ENCODE measurements at regions not wholly inside any gene's neighbourhood (a gene's known extent, or its start where the extent isn't known, plus 50 kb on each side); places are given as distances from the start of the nearest gene placed in this dataset.

DNA sequence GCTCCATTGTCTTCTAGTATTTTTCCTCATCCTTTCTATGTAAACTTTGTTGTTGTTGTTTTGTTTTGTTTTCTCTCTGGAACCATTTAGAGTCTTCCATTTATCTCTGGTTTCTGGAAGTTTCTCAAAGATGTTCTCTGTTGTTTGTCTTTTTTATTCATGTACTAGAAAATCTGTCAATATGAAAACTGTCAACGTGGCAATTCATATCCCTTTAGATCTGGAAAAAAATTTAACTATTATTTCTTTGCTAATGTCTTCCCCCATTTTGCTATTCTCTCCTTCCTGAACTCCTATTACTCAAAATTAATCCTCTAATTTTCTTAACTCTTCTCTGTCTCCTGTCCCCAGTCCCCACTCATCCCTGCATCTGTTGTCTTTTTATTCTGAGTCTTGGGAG lies 55.9 kb upstream of the LRRN2 start:
- TF ChIP-seq POLR2A (IDR thresholded peaks at IDR 0.05): no peak
- TF ChIP-seq, protein P1, sequence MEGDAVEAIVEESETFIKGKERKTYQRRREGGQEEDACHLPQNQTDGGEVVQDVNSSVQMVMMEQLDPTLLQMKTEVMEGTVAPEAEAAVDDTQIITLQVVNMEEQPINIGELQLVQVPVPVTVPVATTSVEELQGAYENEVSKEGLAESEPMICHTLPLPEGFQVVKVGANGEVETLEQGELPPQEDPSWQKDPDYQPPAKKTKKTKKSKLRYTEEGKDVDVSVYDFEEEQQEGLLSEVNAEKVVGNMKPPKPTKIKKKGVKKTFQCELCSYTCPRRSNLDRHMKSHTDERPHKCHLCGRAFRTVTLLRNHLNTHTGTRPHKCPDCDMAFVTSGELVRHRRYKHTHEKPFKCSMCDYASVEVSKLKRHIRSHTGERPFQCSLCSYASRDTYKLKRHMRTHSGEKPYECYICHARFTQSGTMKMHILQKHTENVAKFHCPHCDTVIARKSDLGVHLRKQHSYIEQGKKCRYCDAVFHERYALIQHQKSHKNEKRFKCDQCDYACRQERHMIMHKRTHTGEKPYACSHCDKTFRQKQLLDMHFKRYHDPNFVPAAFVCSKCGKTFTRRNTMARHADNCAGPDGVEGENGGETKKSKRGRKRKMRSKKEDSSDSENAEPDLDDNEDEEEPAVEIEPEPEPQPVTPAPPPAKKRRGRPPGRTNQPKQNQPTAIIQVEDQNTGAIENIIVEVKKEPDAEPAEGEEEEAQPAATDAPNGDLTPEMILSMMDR (IDR thresholded peaks at IDR 0.05): no peak
- no peak for TF ChIP-seq POLR2AphosphoS5 (IDR thresholded peaks at IDR 0.05)
